ENCODE measurements at regions not wholly inside any gene's neighbourhood (a gene's known extent, or its start where the extent isn't known, plus 50 kb on each side); places are given as distances from the start of the nearest gene placed in this dataset.

GRCh38 chr5:82375488-82376244 is 97.5 kb upstream of the RPS23 start:
- TF ChIP-seq ZKSCAN8 (CRISPR knock-in tag; IDR thresholded peaks at IDR 0.05) (no peak), MAFK (IDR thresholded peaks at IDR 0.05; ENCODE audit: low read length) (no peak), ASH1L (IDR thresholded peaks at IDR 0.05; ENCODE audit: borderline replicate concordance, low read depth, partially characterized antibody) (no peak), ZNF253 (CRISPR knock-in tag; conservative IDR thresholded peaks at IDR 0.05) (no peak), CBX1 (IDR thresholded peaks at IDR 0.05; ENCODE audit: low read depth) (no peak), PHF8 (IDR thresholded peaks at IDR 0.05; ENCODE audit: borderline replicate concordance, low read length) (no peak), YY1 (IDR thresholded peaks at IDR 0.05; ENCODE audit: borderline replicate concordance in 1 of 3, control insufficient read depth in 1 of 3, extremely low read depth in 1 of 3, insufficient read depth in 3 of 3, insufficient read length in 1 of 3, insufficient replicate concordance in 2 of 3, low read depth in 1 of 3, low read length in 2 of 3) (no peak), HINFP (tag; conservative IDR thresholded peaks at IDR 0.05; ENCODE audit: low read depth) (no peak), ZNF695 (CRISPR knock-in tag; IDR thresholded peaks at IDR 0.05) (no peak), NFIC (IDR thresholded peaks at IDR 0.05) (no peak)
- TF ChIP-seq, protein P1, sequence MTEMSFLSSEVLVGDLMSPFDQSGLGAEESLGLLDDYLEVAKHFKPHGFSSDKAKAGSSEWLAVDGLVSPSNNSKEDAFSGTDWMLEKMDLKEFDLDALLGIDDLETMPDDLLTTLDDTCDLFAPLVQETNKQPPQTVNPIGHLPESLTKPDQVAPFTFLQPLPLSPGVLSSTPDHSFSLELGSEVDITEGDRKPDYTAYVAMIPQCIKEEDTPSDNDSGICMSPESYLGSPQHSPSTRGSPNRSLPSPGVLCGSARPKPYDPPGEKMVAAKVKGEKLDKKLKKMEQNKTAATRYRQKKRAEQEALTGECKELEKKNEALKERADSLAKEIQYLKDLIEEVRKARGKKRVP (CRISPR knock-in tag; IDR thresholded peaks at IDR 0.05) = no peak
